Natural killer cell (primary cell): ENCODE measurements at regions not wholly inside any gene's neighbourhood (a gene's known extent, or its start where the extent isn't known, plus 50 kb on each side); places are given as distances from the start of the nearest gene placed in this dataset.

Experiments
- ATAC-seq, 3 donors: fragments of 150-1000 bp in 2 of 3; fragments of 200-7000 bp in 1 of 3; cut with Tn5 transposase; 1 replicate in 1 of 3; 2 replicates in 2 of 3; pipeline ENCODE4 v1.10.0; 2021; ENCODE audit warnings: mild to moderate bottlenecking in 2 of 3, moderate library complexity in 2 of 3
- DNase-seq, 2 donors: peaks; one replicate each; pipeline versions ENCODE4 v3.0.0 to v3.0.0-alpha.2; 2013 to 2021; ENCODE audit warnings: mixed read lengths in 1 of 2
- H3K27ac ChIP-seq: one replicate; pipeline ENCODE4 v1.5.1; 2013; ENCODE audit warnings: mild to moderate bottlenecking, low read length
- H3K27me3 ChIP-seq: one replicate; pipeline ENCODE4 v1.6.1; 2013; ENCODE audit warnings: low read length; ENCODE audit not compliant: control insufficient read depth, insufficient read depth
- H3K36me3 ChIP-seq: one replicate; pipeline ENCODE4 v1.6.1; 2013; ENCODE audit warnings: low read length; ENCODE audit not compliant: control insufficient read depth, insufficient read depth
- H3K4me1 ChIP-seq: one replicate; pipeline ENCODE4 v1.6.1; 2013; ENCODE audit warnings: low read length; ENCODE audit not compliant: control insufficient read depth, insufficient read depth
- H3K4me3 ChIP-seq: one replicate; pipeline ENCODE4 v1.5.1; 2013; ENCODE audit warnings: low read length
- H3K9me3 ChIP-seq: one replicate; pipeline ENCODE4 v1.6.1; 2013; ENCODE audit warnings: low read length; ENCODE audit not compliant: control insufficient read depth, insufficient read depth
- H3K27ac Mint-ChIP-seq, 2 donors: one replicate each; pipeline ENCODE4 v1.8.0; 2022; ENCODE audit warnings: mild to moderate bottlenecking in 2 of 2, mixed read lengths in 2 of 2, moderate library complexity in 1 of 2
- H3K27me3 Mint-ChIP-seq, 2 donors: one replicate each; pipeline ENCODE4 v1.8.0; 2022; ENCODE audit warnings: low read depth in 2 of 2, mixed read lengths in 2 of 2
- H3K36me3 Mint-ChIP-seq: one replicate; pipeline ENCODE4 v1.8.0; 2022; ENCODE audit warnings: mixed read lengths
- H3K4me1 Mint-ChIP-seq, 2 donors: one replicate each; pipeline ENCODE4 v1.8.0; 2022; ENCODE audit warnings: mixed read lengths in 2 of 2
- H3K4me3 Mint-ChIP-seq: one replicate; pipeline ENCODE4 v1.8.0; 2022; ENCODE audit warnings: mild to moderate bottlenecking, moderate library complexity, mixed read lengths
- H3K9me3 Mint-ChIP-seq, 2 donors: one replicate each; pipeline ENCODE4 v1.8.0; 2022; ENCODE audit warnings: mixed read lengths in 2 of 2
- WGBS: methylation state at CpG from one replicate; pipeline ENCODE4 v1.1.7; 2013; ENCODE audit warnings: missing lambda C conversion rate; ENCODE audit not compliant: insufficient coverage; 5-methylcytosine and 5-hydroxymethylcytosine counted together
- intact Hi-C: fragments of 100-400 bp; cut with micrococcal nuclease; formaldehyde crosslinking; loops from one replicate; pipeline ENCODE4 v1.14.2; 2022
- TF ChIP-seq, protein P1 (sequence below): fragments of 200-600 bp; IDR thresholded peaks from one replicate; pipeline ENCODE4 v1.8.0; 2022; ENCODE audit warnings: antibody characterized with exemption

DNA sequence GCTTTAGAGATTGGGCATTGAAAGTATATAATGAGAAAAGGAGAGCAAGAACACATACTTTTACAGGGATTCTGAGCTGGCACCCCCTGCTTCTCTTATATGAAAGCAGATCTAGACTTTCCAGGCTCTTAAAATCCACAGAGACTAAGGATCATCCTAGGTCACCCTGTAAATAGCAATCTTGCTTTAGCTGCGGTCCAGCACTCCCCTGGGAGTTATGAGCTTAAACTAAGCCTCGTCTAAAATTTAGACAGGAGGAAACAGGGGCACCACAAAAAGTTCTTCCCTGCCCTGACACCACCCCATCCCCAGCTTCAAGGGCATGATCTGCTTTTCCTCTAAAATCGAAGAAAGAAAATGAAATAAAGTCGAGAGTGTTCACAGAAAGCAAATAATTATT, 143.3 kb upstream of the KCNIP4 start:
- ATAC-seq (no peak), DNase-seq (no peak)
- Histone ChIP-seq H3K27ac (no peak overlapping the region), H3K36me3 (no peaks in the 10 kb centered on the region), H3K27me3 (no peaks in the 10 kb centered on the region), H3K4me3 (no peak overlapping the region), H3K4me1 (no peaks in the 10 kb centered on the region), H3K9me3 (peaks cover 3% of the 10 kb centered on the region)
- 78% methylated on average over 3 of the region's 4 CpGs for WGBS
- Mint-ChIP-seq H3K27me3 (no peaks in the 10 kb centered on the region), H3K9me3 (peaks cover 3 to 7% of the 10 kb centered on the region in 2 donors), H3K36me3 (no peaks in the 10 kb centered on the region), H3K4me3 (no peak overlapping the region), H3K27ac (no peak overlapping the region), H3K4me1 (no peaks in the 10 kb centered on the region)
- intact Hi-C loops, result no loop called here
- TF ChIP-seq, protein P1, sequence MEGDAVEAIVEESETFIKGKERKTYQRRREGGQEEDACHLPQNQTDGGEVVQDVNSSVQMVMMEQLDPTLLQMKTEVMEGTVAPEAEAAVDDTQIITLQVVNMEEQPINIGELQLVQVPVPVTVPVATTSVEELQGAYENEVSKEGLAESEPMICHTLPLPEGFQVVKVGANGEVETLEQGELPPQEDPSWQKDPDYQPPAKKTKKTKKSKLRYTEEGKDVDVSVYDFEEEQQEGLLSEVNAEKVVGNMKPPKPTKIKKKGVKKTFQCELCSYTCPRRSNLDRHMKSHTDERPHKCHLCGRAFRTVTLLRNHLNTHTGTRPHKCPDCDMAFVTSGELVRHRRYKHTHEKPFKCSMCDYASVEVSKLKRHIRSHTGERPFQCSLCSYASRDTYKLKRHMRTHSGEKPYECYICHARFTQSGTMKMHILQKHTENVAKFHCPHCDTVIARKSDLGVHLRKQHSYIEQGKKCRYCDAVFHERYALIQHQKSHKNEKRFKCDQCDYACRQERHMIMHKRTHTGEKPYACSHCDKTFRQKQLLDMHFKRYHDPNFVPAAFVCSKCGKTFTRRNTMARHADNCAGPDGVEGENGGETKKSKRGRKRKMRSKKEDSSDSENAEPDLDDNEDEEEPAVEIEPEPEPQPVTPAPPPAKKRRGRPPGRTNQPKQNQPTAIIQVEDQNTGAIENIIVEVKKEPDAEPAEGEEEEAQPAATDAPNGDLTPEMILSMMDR, result no peak

DNA sequence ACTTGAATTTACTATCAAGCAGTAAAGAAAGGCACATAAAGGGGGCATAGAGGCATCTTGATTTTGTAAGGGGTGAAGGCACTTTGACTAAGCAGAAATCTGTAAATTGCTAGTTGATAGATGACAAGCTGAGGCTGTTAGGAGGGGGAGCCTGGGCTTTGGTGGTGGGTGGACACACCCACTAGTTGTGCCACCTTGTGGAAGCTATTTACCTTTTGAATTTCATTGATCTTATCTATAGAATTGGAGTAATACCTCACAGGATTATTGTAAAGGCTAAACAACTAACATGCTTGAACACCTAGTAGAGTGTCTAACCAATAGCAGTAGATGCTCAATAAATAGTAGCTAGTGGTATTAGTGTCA, 142.8 kb upstream of the KCNIP4 start:
- Histone ChIP-seq H3K36me3 (no peaks in the 10 kb centered on the region), H3K4me3 (no peak overlapping the region), H3K27me3 (no peaks in the 10 kb centered on the region), H3K9me3 (peaks cover 6% of the 10 kb centered on the region), H3K27ac (no peak overlapping the region), H3K4me1 (no peaks in the 10 kb centered on the region)
- Mint-ChIP-seq H3K4me3 (no peak overlapping the region), H3K27me3 (no peaks in the 10 kb centered on the region), H3K36me3 (no peaks in the 10 kb centered on the region), H3K4me1 (no peaks in the 10 kb centered on the region), H3K9me3 (peaks cover 3 to 7% of the 10 kb centered on the region in 2 donors), H3K27ac (no peak overlapping the region)
- ATAC-seq, result no peak
- intact Hi-C loops, result no loop called here
- TF ChIP-seq, protein P1, result no peak
- no peak for DNase-seq

GRCh38 chr4:22090661-22091351, 142.2 kb upstream of the KCNIP4 start:
- intact Hi-C loops, result no loop called here
- no peak for DNase-seq
- Mint-ChIP-seq H3K4me3 (no peak overlapping the region), H3K9me3 (peaks cover 6 to 12% of the 10 kb centered on the region in 2 donors), H3K27me3 (no peaks in the 10 kb centered on the region), H3K4me1 (no peaks in the 10 kb centered on the region), H3K36me3 (no peaks in the 10 kb centered on the region), H3K27ac (no peak overlapping the region)
- 74% methylated on average over 4 of the region's 6 CpGs for WGBS
- Histone ChIP-seq H3K4me1 (no peaks in the 10 kb centered on the region), H3K9me3 (peaks cover 11% of the 10 kb centered on the region), H3K27ac (no peak overlapping the region), H3K36me3 (no peaks in the 10 kb centered on the region), H3K4me3 (no peak overlapping the region), H3K27me3 (no peaks in the 10 kb centered on the region)
- ATAC-seq, result no peak
- TF ChIP-seq, protein P1, result no peak

GRCh38 chr4:22077571-22077970, 129.0 kb upstream of the KCNIP4 start:
- TF ChIP-seq, protein P1, result no peak
- Histone ChIP-seq H3K27me3 (no peaks in the 10 kb centered on the region), H3K4me3 (no peak overlapping the region), H3K36me3 (no peaks in the 10 kb centered on the region), H3K4me1 (no peaks in the 10 kb centered on the region), H3K9me3 (peaks cover 11% of the 10 kb centered on the region), H3K27ac (no peak overlapping the region)
- ATAC-seq (no peak), DNase-seq (no peak)
- no CpG with 5 or more reads among the region's 1 CpG for WGBS
- intact Hi-C loops, result no loop called here
- H3K36me3 Mint-ChIP-seq, result peaks cover 9% of the 10 kb centered on the region
- H3K4me1 Mint-ChIP-seq, result no peaks in the 10 kb centered on the region
- no peak overlapping the region for H3K27ac Mint-ChIP-seq
- H3K27me3 Mint-ChIP-seq, result no peaks in the 10 kb centered on the region
- no peak overlapping the region for H3K4me3 Mint-ChIP-seq
- peaks cover 13 to 14% of the 10 kb centered on the region in 2 donors for H3K9me3 Mint-ChIP-seq
